ENCODE measurements at regions not wholly inside any gene's neighbourhood (a gene's known extent, or its start where the extent isn't known, plus 50 kb on each side); places are given as distances from the start of the nearest gene placed in this dataset.
"Not testable (repeated sequence)": the region's sequence is repeated elsewhere in the genome, so short reads cannot be mapped to it uniquely, and the experiment has no call there.

GRCh38 chr7:49613759-49614158, 159.7 kb upstream of the VWC2 start:
- no peak for TF ChIP-seq CTCF (IDR thresholded peaks at IDR 0.05; ENCODE audit: insufficient read depth, low read depth, low read length)
- no peak for TF ChIP-seq EZH2 (IDR thresholded peaks at IDR 0.05; ENCODE audit: insufficient read depth, low read length)
- H3K36me3 Mint-ChIP-seq (ENCODE audit: low read depth, unreplicated experiment) = no peaks in the 10 kb centered on the region
- FAIRE-seq = no peak
- no peak overlapping the region for H3K4me3 ChIP-seq (ENCODE audit: insufficient read depth, low read depth, low read length)
- H3K4me1 Mint-ChIP-seq (ENCODE audit: low read depth, unreplicated experiment) = no peaks in the 10 kb centered on the region
- no peak for DNase-seq (ENCODE audit: low read depth)
- H3K27me3 Mint-ChIP-seq (ENCODE audit: low read depth, unreplicated experiment) = no peaks in the 10 kb centered on the region
- no peaks in the 10 kb centered on the region for H3K4me1 ChIP-seq (ENCODE audit: insufficient read depth, low read length)
- H2AFZ ChIP-seq (ENCODE audit: low read depth, low read length) = no peak overlapping the region
- no peak overlapping the region for H3K27ac ChIP-seq (ENCODE audit: low read depth, low read length)
- no peaks in the 10 kb centered on the region for H3K79me2 ChIP-seq (ENCODE audit: insufficient read depth, low read length)
- no peaks in the 10 kb centered on the region for H3K27me3 ChIP-seq (ENCODE audit: insufficient read depth, low read length)
- no peak overlapping the region for H3K4me3 Mint-ChIP-seq (ENCODE audit: unreplicated experiment)
- no peaks in the 10 kb centered on the region for H3K36me3 ChIP-seq (ENCODE audit: insufficient read depth, low read length)
- no peaks in the 10 kb centered on the region for H4K20me1 ChIP-seq (ENCODE audit: insufficient read depth, low read length)
- H3K9me3 Mint-ChIP-seq (ENCODE audit: unreplicated experiment) = no peaks in the 10 kb centered on the region
- no peak overlapping the region for H3K4me2 ChIP-seq (ENCODE audit: low read length)
- H3K9ac ChIP-seq (ENCODE audit: low read length) = no peak overlapping the region
- H3K27ac Mint-ChIP-seq (ENCODE audit: unreplicated experiment) = no peak overlapping the region
- H3K9me3 ChIP-seq (ENCODE audit: insufficient read depth, low read depth, low read length) = peaks cover 6% of the 10 kb centered on the region

- H3K9ac ChIP-seq (ENCODE audit: low read length); H3K4me1 ChIP-seq (ENCODE audit: insufficient read depth, low read length); H3K27ac ChIP-seq (ENCODE audit: low read depth, low read length); H3K27ac Mint-ChIP-seq (ENCODE audit: unreplicated experiment); H3K27me3 ChIP-seq (ENCODE audit: insufficient read depth, low read length); H3K36me3 Mint-ChIP-seq (ENCODE audit: low read depth, unreplicated experiment); H3K27me3 Mint-ChIP-seq (ENCODE audit: low read depth, unreplicated experiment); FAIRE-seq; H3K4me3 ChIP-seq (ENCODE audit: insufficient read depth, low read depth, low read length); H3K4me1 Mint-ChIP-seq (ENCODE audit: low read depth, unreplicated experiment); H3K4me3 Mint-ChIP-seq (ENCODE audit: unreplicated experiment); H3K79me2 ChIP-seq (ENCODE audit: insufficient read depth, low read length); H4K20me1 ChIP-seq (ENCODE audit: insufficient read depth, low read length); H3K36me3 ChIP-seq (ENCODE audit: insufficient read depth, low read length); H3K9me3 ChIP-seq (ENCODE audit: insufficient read depth, low read depth, low read length); H3K4me2 ChIP-seq (ENCODE audit: low read length); DNase-seq (ENCODE audit: low read depth); H2AFZ ChIP-seq (ENCODE audit: low read depth, low read length); H3K9me3 Mint-ChIP-seq (ENCODE audit: unreplicated experiment): not testable (repeated sequence)
Measured at GRCh38 chr7:49614974-49615373, 158.5 kb upstream of the VWC2 start.

GRCh38 chr7:49618028-49618427, 155.4 kb upstream of the VWC2 start:
- Histone ChIP-seq H3K27me3 (ENCODE audit: insufficient read depth, low read length) (no peaks in the 10 kb centered on the region), H3K9me3 (ENCODE audit: insufficient read depth, low read depth, low read length) (peaks cover 6% of the 10 kb centered on the region), H3K4me2 (ENCODE audit: low read length) (no peak overlapping the region), H4K20me1 (ENCODE audit: insufficient read depth, low read length) (no peaks in the 10 kb centered on the region), H2AFZ (ENCODE audit: low read depth, low read length) (no peak overlapping the region), H3K27ac (ENCODE audit: low read depth, low read length) (no peak overlapping the region), H3K36me3 (ENCODE audit: insufficient read depth, low read length) (no peaks in the 10 kb centered on the region), H3K9ac (ENCODE audit: low read length) (no peak overlapping the region), H3K4me3 (ENCODE audit: insufficient read depth, low read depth, low read length) (no peak overlapping the region), H3K4me1 (ENCODE audit: insufficient read depth, low read length) (no peaks in the 10 kb centered on the region), H3K79me2 (ENCODE audit: insufficient read depth, low read length) (no peaks in the 10 kb centered on the region)
- TF ChIP-seq EZH2 (IDR thresholded peaks at IDR 0.05; ENCODE audit: insufficient read depth, low read length) (no peak), CTCF (IDR thresholded peaks at IDR 0.05; ENCODE audit: insufficient read depth, low read depth, low read length) (no peak)
- Mint-ChIP-seq H3K36me3 (ENCODE audit: low read depth, unreplicated experiment) (no peaks in the 10 kb centered on the region), H3K4me3 (ENCODE audit: unreplicated experiment) (no peak overlapping the region), H3K9me3 (ENCODE audit: unreplicated experiment) (peaks cover 4% of the 10 kb centered on the region), H3K4me1 (ENCODE audit: low read depth, unreplicated experiment) (no peaks in the 10 kb centered on the region), H3K27me3 (ENCODE audit: low read depth, unreplicated experiment) (no peaks in the 10 kb centered on the region), H3K27ac (ENCODE audit: unreplicated experiment) (no peak overlapping the region)
- DNase-seq (ENCODE audit: low read depth) (no peak), FAIRE-seq (no peak)

All from astrocyte (in vitro differentiated cells and primary cell).